Thyroid gland (tissue), 4 donors: ENCODE measurements at regions not wholly inside any gene's neighbourhood (a gene's known extent, or its start where the extent isn't known, plus 50 kb on each side); places are given as distances from the start of the nearest gene placed in this dataset.

Source experiments
- POLR2A ChIP-seq, 2 donors: fragments of 450-650 bp; IDR thresholded peaks; one replicate each; pipeline ENCODE4 v1.6.1; 2017; ENCODE audit warnings: antibody characterized with exemption in 2 of 2, mild to moderate bottlenecking in 2 of 2, moderate library complexity in 1 of 2
- TF ChIP-seq, protein P1 (sequence below), 6 experiments: fragments of 200-600 bp in 3 of 6; fragments of 450-650 bp in 3 of 6; sonication (generic) in 3 of 6; IDR thresholded peaks; one replicate each; pipeline ENCODE4 v1.5.1; 2016 to 2019; ENCODE audit warnings: antibody characterized with exemption in 6 of 6, mild to moderate bottlenecking in 2 of 6, inconsistent platforms in 1 of 6, moderate library complexity in 1 of 6

DNA sequence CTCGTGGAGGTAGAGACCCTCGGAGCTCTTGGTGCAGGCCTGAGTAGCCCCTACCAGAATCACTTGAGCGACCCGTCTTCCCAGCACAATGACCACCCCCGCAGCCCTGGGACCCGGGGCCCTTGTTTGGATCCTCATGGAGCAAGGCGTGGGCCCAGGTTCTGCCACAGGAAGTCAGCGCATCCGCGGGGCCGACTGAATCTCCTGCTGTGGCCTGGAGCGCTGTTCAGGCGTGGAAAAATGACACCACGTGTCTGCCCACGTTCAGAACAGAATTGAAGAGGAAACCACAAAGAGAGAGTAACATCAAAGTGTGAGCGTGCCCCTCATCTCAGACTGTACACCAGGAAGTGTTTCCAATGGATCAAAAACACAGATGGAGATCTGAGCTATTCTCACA, 1479.2 kb downstream of the TBC1D22A start:
- TF ChIP-seq, protein P1, sequence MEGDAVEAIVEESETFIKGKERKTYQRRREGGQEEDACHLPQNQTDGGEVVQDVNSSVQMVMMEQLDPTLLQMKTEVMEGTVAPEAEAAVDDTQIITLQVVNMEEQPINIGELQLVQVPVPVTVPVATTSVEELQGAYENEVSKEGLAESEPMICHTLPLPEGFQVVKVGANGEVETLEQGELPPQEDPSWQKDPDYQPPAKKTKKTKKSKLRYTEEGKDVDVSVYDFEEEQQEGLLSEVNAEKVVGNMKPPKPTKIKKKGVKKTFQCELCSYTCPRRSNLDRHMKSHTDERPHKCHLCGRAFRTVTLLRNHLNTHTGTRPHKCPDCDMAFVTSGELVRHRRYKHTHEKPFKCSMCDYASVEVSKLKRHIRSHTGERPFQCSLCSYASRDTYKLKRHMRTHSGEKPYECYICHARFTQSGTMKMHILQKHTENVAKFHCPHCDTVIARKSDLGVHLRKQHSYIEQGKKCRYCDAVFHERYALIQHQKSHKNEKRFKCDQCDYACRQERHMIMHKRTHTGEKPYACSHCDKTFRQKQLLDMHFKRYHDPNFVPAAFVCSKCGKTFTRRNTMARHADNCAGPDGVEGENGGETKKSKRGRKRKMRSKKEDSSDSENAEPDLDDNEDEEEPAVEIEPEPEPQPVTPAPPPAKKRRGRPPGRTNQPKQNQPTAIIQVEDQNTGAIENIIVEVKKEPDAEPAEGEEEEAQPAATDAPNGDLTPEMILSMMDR (IDR thresholded peaks at IDR 0.05) = no peak
- TF ChIP-seq POLR2A (IDR thresholded peaks at IDR 0.05) = no peak
